DND-41 (cell line): ENCODE measurements at regions not wholly inside any gene's neighbourhood (a gene's known extent, or its start where the extent isn't known, plus 50 kb on each side); places are given as distances from the start of the nearest gene placed in this dataset.

Experiments used
- ATAC-seq: fragments of 200-7000 bp; cut with Tn5 transposase; 3 replicates; pipeline ENCODE4 v1.9.1; 2021; ENCODE audit warnings: low read depth; ENCODE audit not compliant: insufficient read depth
- DNase-seq: peaks from one replicate; pipeline ENCODE4 v3.0.0-alpha.2; 2020
- H2AFZ ChIP-seq: 2 replicates; pipeline ENCODE4 v1.6.0; 2012; ENCODE audit warnings: low read depth, low read length
- H3K27ac ChIP-seq: 2 replicates; pipeline ENCODE4 v1.5.1; 2012; ENCODE audit warnings: low read length, inconsistent platforms
- H3K27me3 ChIP-seq: fragments of 200-600 bp; sonication (generic); 2 replicates; pipeline ENCODE4 v1.6.0; 2012; ENCODE audit warnings: low read length, mild to moderate bottlenecking, inconsistent platforms; ENCODE audit not compliant: insufficient read depth, poor library complexity
- H3K36me3 ChIP-seq: 2 replicates; pipeline ENCODE4 v1.5.1; 2012; ENCODE audit warnings: low read length, inconsistent platforms; ENCODE audit not compliant: insufficient read depth
- H3K4me1 ChIP-seq: 2 replicates; pipeline ENCODE4 v1.5.1; 2012; ENCODE audit warnings: mild to moderate bottlenecking, low read length; ENCODE audit not compliant: insufficient read depth
- H3K4me2 ChIP-seq: 2 replicates; pipeline ENCODE4 v1.6.0; 2012; ENCODE audit warnings: mild to moderate bottlenecking, moderate library complexity, low read length, inconsistent platforms; ENCODE audit not compliant: insufficient read depth
- H3K4me3 ChIP-seq, 2 experiments: fragments of 200-600 bp in 1 of 2; shearing (Covaris generic) in 1 of 2; 2 replicates each; pipeline ENCODE4 v1.5.1; 2012 to 2016; ENCODE audit warnings: inconsistent platforms in 2 of 2, low read length in 2 of 2, mild to moderate bottlenecking in 2 of 2, low read depth in 1 of 2, moderate library complexity in 1 of 2
- H3K79me2 ChIP-seq: 2 replicates; pipeline ENCODE4 v1.6.0; 2012; ENCODE audit warnings: low read length, inconsistent platforms; ENCODE audit not compliant: insufficient read depth
- H3K9ac ChIP-seq: 2 replicates; pipeline ENCODE4 v1.6.0; 2012; ENCODE audit warnings: low read depth, mild to moderate bottlenecking, inconsistent platforms, low read length, moderate library complexity
- H3K9me3 ChIP-seq: 2 replicates; pipeline ENCODE4 v1.5.1; 2012; ENCODE audit warnings: low read length, moderate library complexity, mild to moderate bottlenecking, inconsistent platforms; ENCODE audit not compliant: insufficient read depth, severe bottlenecking
- H4K20me1 ChIP-seq: 2 replicates; pipeline ENCODE4 v1.6.0; 2012; ENCODE audit warnings: low read length; ENCODE audit not compliant: insufficient read depth
- EZH2 ChIP-seq: IDR thresholded peaks from 3 replicates; pipeline ENCODE4 v1.6.1; 2012; ENCODE audit warnings: borderline replicate concordance, low read depth, mild to moderate bottlenecking, moderate library complexity, low read length, inconsistent platforms; ENCODE audit not compliant: severe bottlenecking
- TF ChIP-seq, protein P1 (sequence below): IDR thresholded peaks from 2 replicates; pipeline ENCODE4 v1.5.1; 2012; ENCODE audit warnings: borderline replicate concordance, low read length, moderate library complexity, mild to moderate bottlenecking; ENCODE audit not compliant: poor library complexity, severe bottlenecking; ENCODE audit errors: extremely low read depth

DNA sequence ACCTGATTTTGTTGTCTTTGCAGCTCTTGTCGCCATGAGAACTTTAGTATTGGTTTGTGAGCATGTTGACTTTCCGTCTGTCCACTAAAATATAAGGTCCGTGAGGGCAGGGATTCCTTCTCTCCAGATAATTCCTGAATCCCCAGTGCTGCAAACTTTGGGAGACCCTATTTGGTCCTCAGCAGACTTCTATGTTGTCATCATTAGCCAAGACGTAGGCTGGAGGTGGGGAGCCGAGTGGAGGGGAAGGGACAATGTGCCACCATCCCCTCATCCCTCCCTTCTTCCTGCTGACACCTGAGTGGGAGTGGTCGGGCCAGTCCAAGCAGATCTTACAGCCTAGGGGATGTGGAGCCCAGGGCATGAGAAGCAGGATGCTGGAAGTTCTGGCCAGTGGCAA is 690.6 kb downstream of the TBC1D22A start:
- H3K36me3 ChIP-seq: no peaks in the 10 kb centered on the region
- ATAC-seq (no peak), DNase-seq (no peak)
- H4K20me1 ChIP-seq: no peaks in the 10 kb centered on the region
- no peak overlapping the region for H3K27ac ChIP-seq
- no peaks in the 10 kb centered on the region for H3K79me2 ChIP-seq
- H3K9ac ChIP-seq: no peak overlapping the region
- TF ChIP-seq, protein P1, sequence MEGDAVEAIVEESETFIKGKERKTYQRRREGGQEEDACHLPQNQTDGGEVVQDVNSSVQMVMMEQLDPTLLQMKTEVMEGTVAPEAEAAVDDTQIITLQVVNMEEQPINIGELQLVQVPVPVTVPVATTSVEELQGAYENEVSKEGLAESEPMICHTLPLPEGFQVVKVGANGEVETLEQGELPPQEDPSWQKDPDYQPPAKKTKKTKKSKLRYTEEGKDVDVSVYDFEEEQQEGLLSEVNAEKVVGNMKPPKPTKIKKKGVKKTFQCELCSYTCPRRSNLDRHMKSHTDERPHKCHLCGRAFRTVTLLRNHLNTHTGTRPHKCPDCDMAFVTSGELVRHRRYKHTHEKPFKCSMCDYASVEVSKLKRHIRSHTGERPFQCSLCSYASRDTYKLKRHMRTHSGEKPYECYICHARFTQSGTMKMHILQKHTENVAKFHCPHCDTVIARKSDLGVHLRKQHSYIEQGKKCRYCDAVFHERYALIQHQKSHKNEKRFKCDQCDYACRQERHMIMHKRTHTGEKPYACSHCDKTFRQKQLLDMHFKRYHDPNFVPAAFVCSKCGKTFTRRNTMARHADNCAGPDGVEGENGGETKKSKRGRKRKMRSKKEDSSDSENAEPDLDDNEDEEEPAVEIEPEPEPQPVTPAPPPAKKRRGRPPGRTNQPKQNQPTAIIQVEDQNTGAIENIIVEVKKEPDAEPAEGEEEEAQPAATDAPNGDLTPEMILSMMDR: no peak
- no peak for TF ChIP-seq EZH2
- no peak overlapping the region for H2AFZ ChIP-seq
- H3K4me1 ChIP-seq: no peaks in the 10 kb centered on the region
- H3K9me3 ChIP-seq: peaks cover 10% of the 10 kb centered on the region
- no peak overlapping the region for H3K4me2 ChIP-seq
- no peak overlapping the region for H3K4me3 ChIP-seq
- H3K27me3 ChIP-seq: no peaks in the 10 kb centered on the region

DNA sequence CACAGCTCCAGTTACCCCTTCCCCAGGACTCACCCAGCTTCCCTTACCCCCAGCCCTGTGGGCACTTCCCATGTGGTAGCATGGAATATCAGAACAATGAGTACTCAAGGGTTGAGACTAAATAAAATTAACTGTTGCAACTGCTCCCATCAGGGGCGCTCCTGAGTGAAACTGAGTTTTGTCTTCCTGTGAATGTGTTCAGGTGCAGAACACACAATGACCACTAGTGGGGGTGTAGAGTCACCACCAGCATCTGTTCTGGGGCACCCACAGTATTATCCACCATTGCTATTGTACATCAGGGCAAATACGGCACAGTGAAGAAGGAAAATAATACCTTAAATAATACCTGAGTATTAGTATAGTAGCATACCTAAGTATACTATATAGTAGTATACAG is 689.7 kb downstream of the TBC1D22A start:
- TF ChIP-seq, protein P1: peak; percentile 62
- no peak for TF ChIP-seq EZH2
- H3K4me2 ChIP-seq: no peak overlapping the region
- no peaks in the 10 kb centered on the region for H4K20me1 ChIP-seq
- H3K9ac ChIP-seq: no peak overlapping the region
- no peaks in the 10 kb centered on the region for H3K4me1 ChIP-seq
- no peak for ATAC-seq
- peak; percentile 21 for DNase-seq
- H3K27ac ChIP-seq: no peak overlapping the region
- H2AFZ ChIP-seq: no peak overlapping the region
- H3K79me2 ChIP-seq: no peaks in the 10 kb centered on the region
- H3K4me3 ChIP-seq: no peak overlapping the region
- no peaks in the 10 kb centered on the region for H3K27me3 ChIP-seq
- peaks cover 10% of the 10 kb centered on the region for H3K9me3 ChIP-seq
- no peaks in the 10 kb centered on the region for H3K36me3 ChIP-seq

DNA sequence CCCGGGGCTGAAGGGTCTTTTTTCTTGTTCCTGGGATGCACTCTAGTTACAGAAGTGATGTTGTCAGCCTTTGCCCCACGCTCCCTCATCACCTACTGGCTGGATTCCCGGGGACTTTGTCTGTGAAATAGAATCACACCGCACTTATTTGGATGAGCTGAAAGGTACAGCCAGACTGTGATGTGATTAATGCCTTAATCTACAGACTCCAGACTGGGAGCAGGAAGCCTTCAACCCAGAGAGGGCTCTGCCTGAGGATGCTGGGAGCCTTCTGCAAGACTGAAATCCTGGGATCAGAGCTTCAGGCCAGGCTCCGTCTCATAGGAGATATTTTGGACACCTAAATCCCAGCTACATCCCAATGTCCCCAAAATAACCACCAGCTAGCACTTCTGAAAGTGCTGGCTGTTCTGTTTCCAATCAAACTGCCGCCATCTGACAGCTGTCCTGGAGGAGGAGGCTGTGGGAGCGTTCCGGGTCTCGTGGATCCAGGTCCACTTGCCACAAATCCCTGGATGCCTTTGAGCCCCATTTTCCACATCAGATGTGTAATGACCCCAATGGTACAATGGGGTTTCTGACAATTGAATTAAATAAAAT is 688.5 kb downstream of the TBC1D22A start:
- ATAC-seq (no peak), DNase-seq (no peak)
- H3K4me3 ChIP-seq: no peak overlapping the region

More for the DNA sequence above, 688.5 kb downstream of the TBC1D22A start:
- Histone ChIP-seq H3K27ac (no peak overlapping the region), H3K9ac (no peak overlapping the region), H3K36me3 (no peaks in the 10 kb centered on the region), H3K79me2 (no peaks in the 10 kb centered on the region), H4K20me1 (no peaks in the 10 kb centered on the region), H3K27me3 (no peaks in the 10 kb centered on the region), H3K4me2 (no peak overlapping the region), H2AFZ (no peak overlapping the region), H3K9me3 (peaks cover 10% of the 10 kb centered on the region), H3K4me1 (no peaks in the 10 kb centered on the region)
- no peak for TF ChIP-seq EZH2
- TF ChIP-seq, protein P1: no peak
